RWPE1 (cell line): ENCODE measurements at regions not wholly inside any gene's neighbourhood (a gene's known extent, or its start where the extent isn't known, plus 50 kb on each side); places are given as distances from the start of the nearest gene placed in this dataset.

Experiments used
- CTCF ChIA-PET: fragments of 350-600 bp; sonication (Branson Sonifier 250); formaldehyde crosslinking; extraction: SDS; loops from one replicate; lab custom pipeline; 2021; lab: Yijun Ruan, JAX
- POLR2A ChIA-PET: fragments of 400-600 bp; formaldehyde crosslinking; extraction: SDS; loops from one replicate; lab custom pipeline; 2020; ENCODE audit warnings: antibody characterized with exemption; ENCODE audit not compliant: low non-redundant PET; lab: Yijun Ruan, JAX
- DNase-seq: peaks from one replicate; pipeline ENCODE4 v3.0.0; 2012; ENCODE audit warnings: low spot score
- H3K27ac ChIP-seq: fragments of 450-650 bp; 2 replicates; pipeline ENCODE4 v1.5.1; 2017
- CTCF ChIP-seq: fragments of 450-650 bp; conservative IDR thresholded peaks from 2 replicates; pipeline ENCODE4 v1.5.1; 2017; ENCODE audit warnings: low read depth, mild to moderate bottlenecking

GRCh38 chr3:170721563-170721962, 135.7 kb upstream of the SLC7A14 start:
- ChIA-PET CTCF (no interaction called here), POLR2A (no interaction called here)

GRCh38 chr3:170719300-170719699, 133.4 kb upstream of the SLC7A14 start:
- ChIA-PET POLR2A (no interaction called here), CTCF (no interaction called here)
- H3K27ac ChIP-seq = no peak overlapping the region
- TF ChIP-seq CTCF = no peak
- DNase-seq = no peak

More at GRCh38 chr3:170721563-170721962, 135.7 kb upstream of the SLC7A14 start:
- no peak for TF ChIP-seq CTCF
- H3K27ac ChIP-seq = no peak overlapping the region
- no peak for DNase-seq

GRCh38 chr3:170718848-170719247, 133.0 kb upstream of the SLC7A14 start:
- DNase-seq = no peak
- CTCF ChIA-PET = no interaction called here
- TF ChIP-seq CTCF = no peak
- H3K27ac ChIP-seq = no peak overlapping the region
- POLR2A ChIA-PET = no interaction called here

GRCh38 chr3:170717410-170718402, 131.8 kb upstream of the SLC7A14 start:
- POLR2A ChIA-PET = no interaction called here
- no peak for DNase-seq

GRCh38 chr3:170716172-170716805, 130.4 kb upstream of the SLC7A14 start:
- H3K27ac ChIP-seq = no peak overlapping the region
- ChIA-PET POLR2A (no interaction called here), CTCF (no interaction called here)
- no peak for TF ChIP-seq CTCF
- no peak for DNase-seq

More at GRCh38 chr3:170717410-170718402, 131.8 kb upstream of the SLC7A14 start:
- CTCF ChIA-PET = interaction anchor here (0.6 to 0.7 kb wide), 3 partner anchors 13 to 417 kb away, joined by 3 read pairs; no protein-coding TSS in a partner anchor
- no peak for TF ChIP-seq CTCF
- no peak overlapping the region for H3K27ac ChIP-seq
